Stimulated activated effector memory CD8-positive, alpha-beta T cell treated with anti-CD3 and anti-CD28 coated beads, Interleukin-12 subunit alpha, Interleukin-12 subunit beta, amount 100 ng/mL, for 72 hours (primary cell): ENCODE measurements at regions not wholly inside any gene's neighbourhood (a gene's known extent, or its start where the extent isn't known, plus 50 kb on each side); places are given as distances from the start of the nearest gene placed in this dataset.
"Not testable (repeated sequence)": the region's sequence is repeated elsewhere in the genome, so short reads cannot be mapped to it uniquely, and the experiment has no call there.

Experiments used
- ATAC-seq: fragments of 150-1000 bp; cut with Tn5 transposase; 2 replicates; pipeline ENCODE4 v1.10.0; 2021
- DNase-seq, 2 donors: peaks; one replicate each; pipeline ENCODE4 v3.0.0; 2021 to 2022; ENCODE audit warnings: low spot score in 2 of 2
- H3K27ac Mint-ChIP-seq: one replicate; pipeline ENCODE4 v1.8.0; 2022; ENCODE audit warnings: mild to moderate bottlenecking, mixed read lengths
- H3K36me3 Mint-ChIP-seq: one replicate; pipeline ENCODE4 v1.8.0; 2022; ENCODE audit warnings: mild to moderate bottlenecking, mixed read lengths
- H3K4me1 Mint-ChIP-seq: one replicate; pipeline ENCODE4 v1.8.0; 2022; ENCODE audit warnings: mixed read lengths
- H3K4me3 Mint-ChIP-seq: one replicate; pipeline ENCODE4 v1.8.0; 2022; ENCODE audit warnings: mild to moderate bottlenecking, mixed read lengths
- H3K9me3 Mint-ChIP-seq: one replicate; pipeline ENCODE4 v1.8.0; 2022; ENCODE audit warnings: mixed read lengths

GRCh38 chr2:175240033-175240432 lies 58.5 kb upstream of the ATP5MC3 start:
- not testable (repeated sequence) for ATAC-seq, H3K27ac Mint-ChIP-seq, H3K4me1 Mint-ChIP-seq, H3K36me3 Mint-ChIP-seq, DNase-seq, H3K9me3 Mint-ChIP-seq, H3K4me3 Mint-ChIP-seq

DNA sequence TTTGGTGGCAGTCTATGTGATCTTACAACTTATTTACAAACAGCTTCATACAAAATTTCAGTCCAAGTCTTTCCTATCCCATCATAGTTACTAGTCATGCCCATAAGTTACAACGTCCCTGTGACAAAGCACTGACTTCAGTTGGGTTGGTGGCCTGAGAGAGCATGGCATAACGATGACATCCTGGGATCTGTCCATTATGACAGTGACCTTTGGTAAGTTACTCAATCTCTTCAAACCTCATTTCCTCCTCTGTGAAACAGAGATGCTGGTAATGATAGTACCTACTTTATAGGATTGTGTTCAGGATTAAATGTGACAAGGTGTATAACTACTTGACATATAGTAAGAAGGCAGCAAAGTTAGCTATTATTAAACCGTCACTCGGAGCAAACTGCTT lies 55.4 kb upstream of the ATP5MC3 start:
- DNase-seq (no peak), ATAC-seq (no peak)
- no peak overlapping the region for H3K4me3 Mint-ChIP-seq
- peaks cover 8% of the 10 kb centered on the region for H3K9me3 Mint-ChIP-seq
- peaks cover 9% of the 10 kb centered on the region for H3K4me1 Mint-ChIP-seq
- no peaks in the 10 kb centered on the region for H3K36me3 Mint-ChIP-seq
- H3K27ac Mint-ChIP-seq = no peak overlapping the region

DNA sequence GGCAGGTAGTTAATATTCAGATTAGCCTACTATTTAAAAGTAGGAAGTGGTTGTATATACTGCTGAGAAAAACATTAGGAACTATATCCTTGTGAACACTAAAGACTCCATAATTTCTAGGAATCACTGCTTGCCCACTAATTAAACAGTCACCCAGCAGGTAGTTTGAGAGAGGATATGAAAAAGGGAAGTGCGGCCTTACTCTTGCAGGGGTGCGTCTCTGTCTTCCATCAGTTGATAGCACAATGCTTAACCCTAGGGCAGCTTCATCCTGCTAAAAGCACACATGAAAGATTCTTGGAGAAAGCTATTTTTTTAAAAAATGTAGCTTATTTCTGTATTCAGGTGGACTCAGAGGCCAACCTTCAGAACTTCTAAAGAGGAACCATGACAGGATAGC lies 53.1 kb upstream of the ATP5MC3 start:
- DNase-seq = no peak
- no peak overlapping the region for H3K27ac Mint-ChIP-seq
- H3K4me1 Mint-ChIP-seq = peaks cover 9% of the 10 kb centered on the region
- H3K4me3 Mint-ChIP-seq = no peak overlapping the region
- H3K36me3 Mint-ChIP-seq = no peaks in the 10 kb centered on the region
- ATAC-seq = no peak
- peaks cover 1% of the 10 kb centered on the region for H3K9me3 Mint-ChIP-seq

- no peak overlapping the region for H3K27ac Mint-ChIP-seq
- H3K4me1 Mint-ChIP-seq = peaks cover 9% of the 10 kb centered on the region
- no peak for ATAC-seq
- no peaks in the 10 kb centered on the region for H3K9me3 Mint-ChIP-seq
- no peak for DNase-seq
- no peak overlapping the region for H3K4me3 Mint-ChIP-seq
- no peaks in the 10 kb centered on the region for H3K36me3 Mint-ChIP-seq
These were observed 52.6 kb upstream of the ATP5MC3 start for GRCh38 chr2:175234153-175234552.

DNA sequence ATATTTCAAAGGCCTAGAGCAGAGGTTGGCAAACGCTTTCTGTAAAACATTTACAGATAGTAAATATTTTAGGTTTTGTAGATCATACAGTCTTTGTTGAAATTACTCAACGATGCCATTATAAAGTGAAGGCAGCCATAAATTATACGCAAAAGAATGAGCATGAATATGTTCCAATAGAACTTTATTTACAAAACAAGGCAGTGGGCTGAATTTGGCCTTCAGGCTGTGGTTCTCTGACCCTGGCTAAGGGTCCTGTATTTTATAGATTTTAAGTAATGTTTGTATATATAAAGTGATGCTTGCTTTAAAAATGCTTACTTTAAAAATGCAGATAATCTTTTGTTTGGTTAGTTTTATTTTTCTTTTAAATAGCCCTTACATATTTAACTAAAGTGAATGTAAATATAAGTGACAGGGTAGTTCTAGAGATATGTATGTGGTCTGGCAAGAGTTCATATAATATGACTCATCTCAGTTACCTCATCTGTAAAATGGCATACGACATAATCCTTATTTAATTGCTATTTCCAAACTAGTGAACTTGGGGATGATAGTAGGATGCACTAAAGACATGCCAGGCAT lies 51.7 kb upstream of the ATP5MC3 start:
- no peaks in the 10 kb centered on the region for H3K9me3 Mint-ChIP-seq
- no peak overlapping the region for H3K4me3 Mint-ChIP-seq
- no peak overlapping the region for H3K27ac Mint-ChIP-seq
- DNase-seq (no peak), ATAC-seq (peak; percentile 55)
- H3K4me1 Mint-ChIP-seq = peaks cover 18% of the 10 kb centered on the region
- H3K36me3 Mint-ChIP-seq = no peaks in the 10 kb centered on the region
